K562 (cell line): ENCODE measurements at regions not wholly inside any gene's neighbourhood (a gene's known extent, or its start where the extent isn't known, plus 50 kb on each side); places are given as distances from the start of the nearest gene placed in this dataset.

ENCODE experiments used
- ATAC-seq: fragments of 200-7000 bp; cut with Tn5 transposase; 3 replicates; pipeline ENCODE4 v1.9.1; 2020; ENCODE audit warnings: moderate library complexity
- BruUV-seq: library from RNA; stranded (reverse); fragments of 400-500 nt; replicated peaks from 2 replicates; lab custom pipeline; 2021; lab: Mats Ljungman, UMichigan
- CTCF ChIA-PET: fragments of 300-600 bp; formaldehyde crosslinking; extraction: SDS; loops from one replicate; lab custom pipeline; 2021; ENCODE audit warnings: low intra/inter-chr PET ratio; lab: Yijun Ruan, JAX
- POLR2A ChIA-PET: fragments of 300-600, 350-650 bp; sonication (Branson Sonifier 250); formaldehyde crosslinking; extraction: SDS; loops from one replicate; lab custom pipeline; 2021; ENCODE audit warnings: antibody characterized with exemption, inconsistent platforms; lab: Yijun Ruan, JAX
- DNase-seq, 4 experiments: peaks; one replicate each; pipeline versions ENCODE4 v3.0.0 to v3.0.0-alpha.2; 2011 to 2018; ENCODE audit warnings: low spot score in 3 of 4, mixed read lengths in 3 of 4; ENCODE audit errors: extremely low read depth in 1 of 4
- FAIRE-seq: peaks from 2 replicates; lab custom pipeline; 2011; peaks lifted over from hg19 to GRCh38; lab: Jason Lieb, UNC
- H2AFZ ChIP-seq: 2 replicates; pipeline ENCODE4 v1.6.0; 2011; ENCODE audit warnings: low read depth, low read length, control low read depth, inconsistent platforms
- H3K27ac ChIP-seq: fragments of 200-600 bp; 3 replicates; pipeline ENCODE4 v1.8.0; 2011; ENCODE audit warnings: low read depth, mild to moderate bottlenecking, control low read depth, inconsistent platforms, low read length, moderate library complexity, mixed read lengths; ENCODE audit errors: extremely low read depth
- H3K27me3 ChIP-seq, 2 experiments: fragments of 300-600 bp in 1 of 2; 2 replicates in 1 of 2; 3 replicates in 1 of 2; pipeline versions ENCODE4 v1.6.0 to v1.8.0; 2011; ENCODE audit warnings: inconsistent platforms in 2 of 2, low read length in 2 of 2, mild to moderate bottlenecking in 1 of 2, mixed read lengths in 1 of 2, moderate library complexity in 1 of 2; ENCODE audit not compliant: control insufficient read depth in 2 of 2, insufficient read depth in 2 of 2
- H3K36me3 ChIP-seq: fragments of 300-600 bp; 3 replicates; pipeline ENCODE4 v1.8.0; 2011; ENCODE audit warnings: mild to moderate bottlenecking, low read length, inconsistent platforms; ENCODE audit not compliant: control insufficient read depth, insufficient read depth
- H3K4me1 ChIP-seq, 2 experiments: fragments of 200-600 bp in 1 of 2; replicated peaks in 1 of 2; 2 replicates in 1 of 2; 3 replicates in 1 of 2; pipeline versions ENCODE4 v1.5.1 to v1.8.0; 2011; ENCODE audit warnings: inconsistent platforms in 2 of 2, low read length in 2 of 2, mild to moderate bottlenecking in 1 of 2, mixed read lengths in 1 of 2, moderate library complexity in 1 of 2; ENCODE audit not compliant: control insufficient read depth in 2 of 2, insufficient read depth in 2 of 2
- H3K4me2 ChIP-seq: 2 replicates; pipeline ENCODE4 v1.6.1; 2011; ENCODE audit warnings: low read length, control low read depth, inconsistent platforms, mixed read lengths; ENCODE audit not compliant: insufficient read depth
- H3K4me3 ChIP-seq: fragments of 200-600 bp; sonication (generic), shearing (Covaris generic); 2 replicates; pipeline ENCODE4 v1.5.1; 2016; ENCODE audit warnings: control low read depth, inconsistent platforms
- H3K79me2 ChIP-seq: fragments of 200-600 bp; 3 replicates; pipeline ENCODE4 v1.8.0; 2011; ENCODE audit warnings: low read length, inconsistent platforms; ENCODE audit not compliant: control insufficient read depth, insufficient read depth
- H3K9ac ChIP-seq, 2 experiments: 2 replicates each; pipeline versions ENCODE4 v1.6.0 to v1.6.1; 2011; ENCODE audit warnings: low read depth in 2 of 2, low read length in 2 of 2, control low read depth in 1 of 2, inconsistent platforms in 1 of 2, mild to moderate bottlenecking in 1 of 2, mixed read lengths in 1 of 2; ENCODE audit not compliant: insufficient read depth in 1 of 2
- H3K9me1 ChIP-seq: one replicate; pipeline ENCODE4 v1.6.0; 2011; ENCODE audit warnings: inconsistent platforms, mild to moderate bottlenecking, low read length, moderate library complexity; ENCODE audit not compliant: control insufficient read depth, insufficient read depth
- H3K9me3 ChIP-seq: replicated peaks from 2 replicates; pipeline ENCODE4 v1.5.1; 2011; ENCODE audit warnings: low read depth, low read length, inconsistent platforms; ENCODE audit not compliant: control insufficient read depth, insufficient read depth
- H4K20me1 ChIP-seq: replicated peaks from 2 replicates; pipeline ENCODE4 v1.6.1; 2011; ENCODE audit warnings: low read length, inconsistent platforms, mixed read lengths; ENCODE audit not compliant: control insufficient read depth, insufficient read depth
- BRD4 ChIP-seq: fragments of 200-600 bp; sonication (generic); IDR thresholded peaks from 2 replicates; pipeline ENCODE4 v1.6.1; 2017; ENCODE audit warnings: inconsistent platforms
- PHB2 ChIP-seq: fragments of 450-650 bp; IDR thresholded peaks from 2 replicates; pipeline ENCODE4 v1.6.1; 2017; ENCODE audit warnings: low read depth
- POLR2A ChIP-seq: fragments of 450-650 bp; conservative IDR thresholded peaks from 2 replicates; pipeline ENCODE4 v1.6.1; 2016
- USF1 ChIP-seq: sonication (generic); formaldehyde crosslinking; IDR thresholded peaks from 2 replicates; pipeline ENCODE4 v1.9.0; 2022; ENCODE audit warnings: mild to moderate bottlenecking, missing genetic modification reagents
- ZNF217 ChIP-seq: sonication (generic); formaldehyde crosslinking; IDR thresholded peaks from 2 replicates; pipeline ENCODE4 v1.8.0; 2022; ENCODE audit warnings: mild to moderate bottlenecking, missing genetic modification reagents
- WGBS: fragments of 100-300 bp; shearing (Covaris generic); methylation state at CpG from one replicate; pipeline ENCODE4 v1.1.6; 2016; ENCODE audit warnings: low coverage, mixed read lengths; ENCODE audit not compliant: insufficient coverage; ENCODE audit errors: missing lambda C conversion rate; 5-methylcytosine and 5-hydroxymethylcytosine counted together
- in situ Hi-C: fragments of 300-500 bp; cut with MboI; formaldehyde crosslinking; loops from 4 replicates; pipeline ENCODE4 v1.15.0; 2018; ENCODE audit warnings: inconsistent platforms, mixed read lengths
- intact Hi-C: fragments of 100-400 bp; cut with micrococcal nuclease; formaldehyde crosslinking; loops from 2 replicates; pipeline ENCODE4 v1.14.2; 2022
- TF ChIP-seq, protein P1 (sequence below): sonication (generic); formaldehyde crosslinking; IDR thresholded peaks from 2 replicates; pipeline ENCODE4 v1.8.1; 2023; ENCODE audit warnings: mild to moderate bottlenecking, missing genetic modification reagents, moderate library complexity
- TF ChIP-seq, protein P2 (sequence below): fragments of 250-450 bp; sonication (Bioruptor Pico); IDR thresholded peaks from 2 replicates; pipeline ENCODE4 v1.5.0; 2021; ENCODE audit warnings: mild to moderate bottlenecking, borderline replicate concordance
- TF ChIP-seq, protein P3 (sequence below): sonication (generic); formaldehyde crosslinking; IDR thresholded peaks from 2 replicates; pipeline ENCODE4 v1.8.1; 2023; ENCODE audit warnings: missing genetic modification reagents, mild to moderate bottlenecking, borderline replicate concordance

DNA sequence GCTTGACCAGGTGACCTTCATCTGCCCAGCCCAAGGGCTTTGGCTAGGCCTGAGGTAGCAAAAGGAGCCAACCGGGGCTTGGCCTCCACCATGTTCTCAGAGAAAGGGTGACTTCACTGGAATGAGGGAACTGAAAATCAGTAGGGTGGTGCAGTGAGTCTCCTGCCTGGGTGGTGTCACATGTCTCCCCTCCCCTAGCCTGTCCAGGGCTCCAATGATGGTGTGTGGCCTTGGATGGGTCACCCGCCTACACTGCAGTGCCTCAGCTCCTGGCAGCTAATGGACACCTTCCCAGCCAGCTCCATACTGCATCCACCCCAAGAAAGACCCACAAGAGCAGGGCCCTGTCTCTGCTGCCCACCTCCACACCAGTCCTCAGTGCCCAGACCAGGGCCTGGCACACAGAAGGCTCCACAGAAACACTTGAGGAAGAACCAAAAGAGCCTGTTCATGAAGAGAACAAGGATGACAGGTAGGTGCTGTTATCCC, 678.7 kb downstream of the MATN1 start:
- ChIA-PET CTCF (no interaction called here), POLR2A (no interaction called here)
- no peak overlapping the region for H3K27ac ChIP-seq
- TF ChIP-seq, protein P1, sequence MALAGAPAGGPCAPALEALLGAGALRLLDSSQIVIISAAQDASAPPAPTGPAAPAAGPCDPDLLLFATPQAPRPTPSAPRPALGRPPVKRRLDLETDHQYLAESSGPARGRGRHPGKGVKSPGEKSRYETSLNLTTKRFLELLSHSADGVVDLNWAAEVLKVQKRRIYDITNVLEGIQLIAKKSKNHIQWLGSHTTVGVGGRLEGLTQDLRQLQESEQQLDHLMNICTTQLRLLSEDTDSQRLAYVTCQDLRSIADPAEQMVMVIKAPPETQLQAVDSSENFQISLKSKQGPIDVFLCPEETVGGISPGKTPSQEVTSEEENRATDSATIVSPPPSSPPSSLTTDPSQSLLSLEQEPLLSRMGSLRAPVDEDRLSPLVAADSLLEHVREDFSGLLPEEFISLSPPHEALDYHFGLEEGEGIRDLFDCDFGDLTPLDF (CRISPR knock-in tag) = no peak
- TF ChIP-seq POLR2A (no peak), BRD4 (no peak), ZNF217 (CRISPR knock-in tag) (no peak), PHB2 (no peak), USF1 (CRISPR knock-in tag) (no peak)
- TF ChIP-seq, protein P2, sequence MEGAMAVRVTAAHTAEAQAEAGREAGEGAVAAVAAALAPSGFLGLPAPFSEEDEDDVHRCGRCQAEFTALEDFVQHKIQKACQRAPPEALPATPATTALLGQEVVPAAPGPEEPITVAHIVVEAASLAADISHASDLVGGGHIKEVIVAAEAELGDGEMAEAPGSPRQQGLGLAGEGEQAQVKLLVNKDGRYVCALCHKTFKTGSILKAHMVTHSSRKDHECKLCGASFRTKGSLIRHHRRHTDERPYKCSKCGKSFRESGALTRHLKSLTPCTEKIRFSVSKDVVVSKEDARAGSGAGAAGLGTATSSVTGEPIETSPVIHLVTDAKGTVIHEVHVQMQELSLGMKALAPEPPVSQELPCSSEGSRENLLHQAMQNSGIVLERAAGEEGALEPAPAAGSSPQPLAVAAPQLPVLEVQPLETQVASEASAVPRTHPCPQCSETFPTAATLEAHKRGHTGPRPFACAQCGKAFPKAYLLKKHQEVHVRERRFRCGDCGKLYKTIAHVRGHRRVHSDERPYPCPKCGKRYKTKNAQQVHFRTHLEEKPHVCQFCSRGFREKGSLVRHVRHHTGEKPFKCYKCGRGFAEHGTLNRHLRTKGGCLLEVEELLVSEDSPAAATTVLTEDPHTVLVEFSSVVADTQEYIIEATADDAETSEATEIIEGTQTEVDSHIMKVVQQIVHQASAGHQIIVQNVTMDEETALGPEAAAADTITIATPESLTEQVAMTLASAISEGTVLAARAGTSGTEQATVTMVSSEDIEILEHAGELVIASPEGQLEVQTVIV = no peak
- TF ChIP-seq, protein P3, sequence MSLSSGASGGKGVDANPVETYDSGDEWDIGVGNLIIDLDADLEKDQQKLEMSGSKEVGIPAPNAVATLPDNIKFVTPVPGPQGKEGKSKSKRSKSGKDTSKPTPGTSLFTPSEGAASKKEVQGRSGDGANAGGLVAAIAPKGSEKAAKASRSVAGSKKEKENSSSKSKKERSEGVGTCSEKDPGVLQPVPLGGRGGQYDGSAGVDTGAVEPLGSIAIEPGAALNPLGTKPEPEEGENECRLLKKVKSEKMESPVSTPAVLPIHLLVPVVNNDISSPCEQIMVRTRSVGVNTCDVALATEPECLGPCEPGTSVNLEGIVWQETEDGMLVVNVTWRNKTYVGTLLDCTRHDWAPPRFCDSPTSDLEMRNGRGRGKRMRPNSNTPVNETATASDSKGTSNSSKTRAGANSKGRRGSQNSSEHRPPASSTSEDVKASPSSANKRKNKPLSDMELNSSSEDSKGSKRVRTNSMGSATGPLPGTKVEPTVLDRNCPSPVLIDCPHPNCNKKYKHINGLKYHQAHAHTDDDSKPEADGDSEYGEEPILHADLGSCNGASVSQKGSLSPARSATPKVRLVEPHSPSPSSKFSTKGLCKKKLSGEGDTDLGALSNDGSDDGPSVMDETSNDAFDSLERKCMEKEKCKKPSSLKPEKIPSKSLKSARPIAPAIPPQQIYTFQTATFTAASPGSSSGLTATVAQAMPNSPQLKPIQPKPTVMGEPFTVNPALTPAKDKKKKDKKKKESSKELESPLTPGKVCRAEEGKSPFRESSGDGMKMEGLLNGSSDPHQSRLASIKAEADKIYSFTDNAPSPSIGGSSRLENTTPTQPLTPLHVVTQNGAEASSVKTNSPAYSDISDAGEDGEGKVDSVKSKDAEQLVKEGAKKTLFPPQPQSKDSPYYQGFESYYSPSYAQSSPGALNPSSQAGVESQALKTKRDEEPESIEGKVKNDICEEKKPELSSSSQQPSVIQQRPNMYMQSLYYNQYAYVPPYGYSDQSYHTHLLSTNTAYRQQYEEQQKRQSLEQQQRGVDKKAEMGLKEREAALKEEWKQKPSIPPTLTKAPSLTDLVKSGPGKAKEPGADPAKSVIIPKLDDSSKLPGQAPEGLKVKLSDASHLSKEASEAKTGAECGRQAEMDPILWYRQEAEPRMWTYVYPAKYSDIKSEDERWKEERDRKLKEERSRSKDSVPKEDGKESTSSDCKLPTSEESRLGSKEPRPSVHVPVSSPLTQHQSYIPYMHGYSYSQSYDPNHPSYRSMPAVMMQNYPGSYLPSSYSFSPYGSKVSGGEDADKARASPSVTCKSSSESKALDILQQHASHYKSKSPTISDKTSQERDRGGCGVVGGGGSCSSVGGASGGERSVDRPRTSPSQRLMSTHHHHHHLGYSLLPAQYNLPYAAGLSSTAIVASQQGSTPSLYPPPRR (CRISPR knock-in tag) = no peak
- WGBS = 0% methylated on average over 2 of the region's 2 CpGs
- no peaks in the 10 kb centered on the region for H3K9me1 ChIP-seq
- H3K79me2 ChIP-seq = no peaks in the 10 kb centered on the region
- no peak for DNase-seq
- no peaks in the 10 kb centered on the region for H3K9me3 ChIP-seq
- no peak overlapping the region for H3K9ac ChIP-seq
- H4K20me1 ChIP-seq = 0 out of 2 replicates have a peak, but pooled peaks cover 3% of the 10 kb centered on the region
- in situ Hi-C loops = no loop called here
- intact Hi-C loops = no loop called here
- H3K4me3 ChIP-seq = no peak overlapping the region
- BruUV-seq = no TSS peak
- H3K4me2 ChIP-seq = no peak overlapping the region
- no peak for FAIRE-seq
- peaks cover 0 to 2% of the 10 kb centered on the region in 2 experiments; a peak in 1 of 5 replicates for H3K27me3 ChIP-seq
- no peak overlapping the region for H2AFZ ChIP-seq
- H3K36me3 ChIP-seq = no peaks in the 10 kb centered on the region
- no peaks in the 10 kb centered on the region for H3K4me1 ChIP-seq
- no peak for ATAC-seq
